ENCODE measurements at regions not wholly inside any gene's neighbourhood (a gene's known extent, or its start where the extent isn't known, plus 50 kb on each side); places are given as distances from the start of the nearest gene placed in this dataset.

DNA sequence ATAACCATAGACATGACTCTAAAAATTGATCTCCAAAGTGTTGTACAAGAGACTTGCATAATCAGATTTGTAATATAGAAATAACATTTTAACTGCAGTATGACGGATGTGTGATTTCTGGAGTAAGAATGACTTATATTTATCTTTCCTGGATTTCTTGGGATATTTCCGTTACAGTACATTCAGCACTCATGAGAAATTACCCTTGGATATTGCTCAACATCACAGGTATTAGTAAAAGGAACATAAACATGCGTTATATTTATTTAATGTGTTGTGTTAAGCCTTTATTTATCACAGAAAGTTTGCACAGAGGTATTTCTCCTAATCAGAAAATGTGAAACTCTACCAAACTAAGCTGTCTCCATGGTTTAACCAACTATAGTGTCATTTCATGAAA is 1823.9 kb upstream of the C9orf72 start:
- TF ChIP-seq, protein P1, sequence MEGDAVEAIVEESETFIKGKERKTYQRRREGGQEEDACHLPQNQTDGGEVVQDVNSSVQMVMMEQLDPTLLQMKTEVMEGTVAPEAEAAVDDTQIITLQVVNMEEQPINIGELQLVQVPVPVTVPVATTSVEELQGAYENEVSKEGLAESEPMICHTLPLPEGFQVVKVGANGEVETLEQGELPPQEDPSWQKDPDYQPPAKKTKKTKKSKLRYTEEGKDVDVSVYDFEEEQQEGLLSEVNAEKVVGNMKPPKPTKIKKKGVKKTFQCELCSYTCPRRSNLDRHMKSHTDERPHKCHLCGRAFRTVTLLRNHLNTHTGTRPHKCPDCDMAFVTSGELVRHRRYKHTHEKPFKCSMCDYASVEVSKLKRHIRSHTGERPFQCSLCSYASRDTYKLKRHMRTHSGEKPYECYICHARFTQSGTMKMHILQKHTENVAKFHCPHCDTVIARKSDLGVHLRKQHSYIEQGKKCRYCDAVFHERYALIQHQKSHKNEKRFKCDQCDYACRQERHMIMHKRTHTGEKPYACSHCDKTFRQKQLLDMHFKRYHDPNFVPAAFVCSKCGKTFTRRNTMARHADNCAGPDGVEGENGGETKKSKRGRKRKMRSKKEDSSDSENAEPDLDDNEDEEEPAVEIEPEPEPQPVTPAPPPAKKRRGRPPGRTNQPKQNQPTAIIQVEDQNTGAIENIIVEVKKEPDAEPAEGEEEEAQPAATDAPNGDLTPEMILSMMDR (IDR thresholded peaks at IDR 0.05 in 2 of 3, conservative IDR thresholded peaks at IDR 0.05 in 1 of 3; ENCODE audit: insufficient read depth in 2 of 3, low read depth in 1 of 3, low read length in 3 of 3), result no peak
- TF ChIP-seq JUND (IDR thresholded peaks at IDR 0.05; ENCODE audit: borderline replicate concordance, low read depth, low read length) (no peak), JUND (tag; IDR thresholded peaks at IDR 0.05; ENCODE audit: borderline replicate concordance, low read depth, low read length) (no peak), BACH1 (tag; IDR thresholded peaks at IDR 0.05) (no peak), TGIF2 (CRISPR knock-in tag; IDR thresholded peaks at IDR 0.05) (no peak), CEBPB (tag; IDR thresholded peaks at IDR 0.05) (no peak), CBX8 (IDR thresholded peaks at IDR 0.05; ENCODE audit: borderline replicate concordance, extremely low read depth, low read depth, low read length, poor library complexity, severe bottlenecking) (no peak), SMARCB1 (IDR thresholded peaks at IDR 0.05; ENCODE audit: insufficient read length, low read depth) (no peak), BRCA1 (IDR thresholded peaks at IDR 0.05) (no peak), BRCA1 (CRISPR knock-in tag; IDR thresholded peaks at IDR 0.05) (no peak)
- TF ChIP-seq, protein P2, sequence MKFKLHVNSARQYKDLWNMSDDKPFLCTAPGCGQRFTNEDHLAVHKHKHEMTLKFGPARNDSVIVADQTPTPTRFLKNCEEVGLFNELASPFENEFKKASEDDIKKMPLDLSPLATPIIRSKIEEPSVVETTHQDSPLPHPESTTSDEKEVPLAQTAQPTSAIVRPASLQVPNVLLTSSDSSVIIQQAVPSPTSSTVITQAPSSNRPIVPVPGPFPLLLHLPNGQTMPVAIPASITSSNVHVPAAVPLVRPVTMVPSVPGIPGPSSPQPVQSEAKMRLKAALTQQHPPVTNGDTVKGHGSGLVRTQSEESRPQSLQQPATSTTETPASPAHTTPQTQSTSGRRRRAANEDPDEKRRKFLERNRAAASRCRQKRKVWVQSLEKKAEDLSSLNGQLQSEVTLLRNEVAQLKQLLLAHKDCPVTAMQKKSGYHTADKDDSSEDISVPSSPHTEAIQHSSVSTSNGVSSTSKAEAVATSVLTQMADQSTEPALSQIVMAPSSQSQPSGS (CRISPR knock-in tag; IDR thresholded peaks at IDR 0.05), result no peak
- TF ChIP-seq, protein P3, sequence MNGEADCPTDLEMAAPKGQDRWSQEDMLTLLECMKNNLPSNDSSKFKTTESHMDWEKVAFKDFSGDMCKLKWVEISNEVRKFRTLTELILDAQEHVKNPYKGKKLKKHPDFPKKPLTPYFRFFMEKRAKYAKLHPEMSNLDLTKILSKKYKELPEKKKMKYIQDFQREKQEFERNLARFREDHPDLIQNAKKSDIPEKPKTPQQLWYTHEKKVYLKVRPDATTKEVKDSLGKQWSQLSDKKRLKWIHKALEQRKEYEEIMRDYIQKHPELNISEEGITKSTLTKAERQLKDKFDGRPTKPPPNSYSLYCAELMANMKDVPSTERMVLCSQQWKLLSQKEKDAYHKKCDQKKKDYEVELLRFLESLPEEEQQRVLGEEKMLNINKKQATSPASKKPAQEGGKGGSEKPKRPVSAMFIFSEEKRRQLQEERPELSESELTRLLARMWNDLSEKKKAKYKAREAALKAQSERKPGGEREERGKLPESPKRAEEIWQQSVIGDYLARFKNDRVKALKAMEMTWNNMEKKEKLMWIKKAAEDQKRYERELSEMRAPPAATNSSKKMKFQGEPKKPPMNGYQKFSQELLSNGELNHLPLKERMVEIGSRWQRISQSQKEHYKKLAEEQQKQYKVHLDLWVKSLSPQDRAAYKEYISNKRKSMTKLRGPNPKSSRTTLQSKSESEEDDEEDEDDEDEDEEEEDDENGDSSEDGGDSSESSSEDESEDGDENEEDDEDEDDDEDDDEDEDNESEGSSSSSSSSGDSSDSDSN (IDR thresholded peaks at IDR 0.05; ENCODE audit: borderline replicate concordance in 1 of 2, low read depth in 2 of 2, low read length in 2 of 2), result no peak
- TF ChIP-seq, protein P4, sequence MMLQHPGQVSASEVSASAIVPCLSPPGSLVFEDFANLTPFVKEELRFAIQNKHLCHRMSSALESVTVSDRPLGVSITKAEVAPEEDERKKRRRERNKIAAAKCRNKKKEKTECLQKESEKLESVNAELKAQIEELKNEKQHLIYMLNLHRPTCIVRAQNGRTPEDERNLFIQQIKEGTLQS (IDR thresholded peaks at IDR 0.05), result no peak
- TF ChIP-seq, protein P4 (CRISPR knock-in tag; conservative IDR thresholded peaks at IDR 0.05), result no peak

All from K562 (cell line).